Activated CD4-positive, alpha-beta memory T cell treated with anti-CD3 and anti-CD28 coated beads for 36 hours (primary cell): ENCODE measurements at regions not wholly inside any gene's neighbourhood (a gene's known extent, or its start where the extent isn't known, plus 50 kb on each side); places are given as distances from the start of the nearest gene placed in this dataset.

Source experiments
- CTCF ChIA-PET: fragments of 350-600 bp; sonication (Branson Sonifier 250); formaldehyde crosslinking; loops from one replicate; lab custom pipeline; 2021; ENCODE audit warnings: antibody characterized with exemption, inconsistent platforms; lab: Charles Lee
- POLR2A ChIA-PET: fragments of 350-600 bp; sonication (Branson Sonifier 250); formaldehyde crosslinking; loops from one replicate; lab custom pipeline; 2021; ENCODE audit warnings: antibody characterized with exemption; lab: Charles Lee
- DNase-seq: peaks from one replicate; pipeline ENCODE4 v3.0.0-alpha.2; 2020
- H3K27ac Mint-ChIP-seq: one replicate; pipeline ENCODE4 v1.8.0; 2021; ENCODE audit warnings: mixed read lengths
- H3K27me3 Mint-ChIP-seq: one replicate; pipeline ENCODE4 v1.8.0; 2021; ENCODE audit warnings: mixed read lengths
- H3K36me3 Mint-ChIP-seq: one replicate; pipeline ENCODE4 v1.8.0; 2021; ENCODE audit warnings: mixed read lengths
- H3K4me1 Mint-ChIP-seq: one replicate; pipeline ENCODE4 v1.8.0; 2021; ENCODE audit warnings: low read depth, mixed read lengths
- H3K4me3 Mint-ChIP-seq: one replicate; pipeline ENCODE4 v1.8.0; 2021; ENCODE audit warnings: mild to moderate bottlenecking, mixed read lengths
- H3K9me3 Mint-ChIP-seq: one replicate; pipeline ENCODE4 v1.8.0; 2021; ENCODE audit warnings: mixed read lengths
- intact Hi-C: fragments of 100-400 bp; cut with micrococcal nuclease; formaldehyde crosslinking; loops from one replicate; pipeline ENCODE4 v1.15.1; 2023

GRCh38 chr10:28912017-28912783, 234.9 kb downstream of the BAMBI start:
- Mint-ChIP-seq H3K36me3 (no peaks in the 10 kb centered on the region), H3K4me3 (no peak overlapping the region), H3K9me3 (no peaks in the 10 kb centered on the region), H3K4me1 (no peaks in the 10 kb centered on the region), H3K27ac (no peak overlapping the region), H3K27me3 (peaks cover 2% of the 10 kb centered on the region)
- no peak for DNase-seq
- ChIA-PET POLR2A (no interaction called here), CTCF (no interaction called here)
- intact Hi-C loops, result no loop called here

- Mint-ChIP-seq H3K4me3 (no peak overlapping the region), H3K27me3 (peaks cover 3% of the 10 kb centered on the region), H3K4me1 (no peaks in the 10 kb centered on the region), H3K36me3 (no peaks in the 10 kb centered on the region), H3K27ac (no peak overlapping the region), H3K9me3 (no peaks in the 10 kb centered on the region)
- ChIA-PET CTCF (no interaction called here), POLR2A (no interaction called here)
- no peak for DNase-seq
- intact Hi-C loops, result no loop called here
These were observed 236.3 kb downstream of the BAMBI start for GRCh38 chr10:28913436-28914237.

- CTCF ChIA-PET, result no interaction called here
- no peak for DNase-seq
- H3K27ac Mint-ChIP-seq, result no peak overlapping the region
These were observed 237.4 kb downstream of the BAMBI start for GRCh38 chr10:28914701-28915100.

GRCh38 chr10:28915989-28916588, 238.8 kb downstream of the BAMBI start:
- Mint-ChIP-seq H3K9me3 (no peaks in the 10 kb centered on the region), H3K36me3 (no peaks in the 10 kb centered on the region), H3K27ac (no peak overlapping the region), H3K4me1 (no peaks in the 10 kb centered on the region), H3K4me3 (no peak overlapping the region), H3K27me3 (peaks cover 5% of the 10 kb centered on the region)
- POLR2A ChIA-PET, result no interaction called here
- no peak for DNase-seq
- CTCF ChIA-PET, result interaction anchor here (1.7 kb wide), 1 partner anchor 252 kb away, joined by 4 read pairs; no protein-coding TSS in a partner anchor
- intact Hi-C loops, result no loop called here

More at GRCh38 chr10:28914701-28915100, 237.4 kb downstream of the BAMBI start:
- Mint-ChIP-seq H3K9me3 (no peaks in the 10 kb centered on the region), H3K36me3 (no peaks in the 10 kb centered on the region), H3K4me3 (no peak overlapping the region), H3K4me1 (no peaks in the 10 kb centered on the region), H3K27me3 (peaks cover 3% of the 10 kb centered on the region)
- intact Hi-C loops, result no loop called here
- POLR2A ChIA-PET, result no interaction called here

- POLR2A ChIA-PET, result no interaction called here
- H3K27me3 Mint-ChIP-seq, result peaks cover 5% of the 10 kb centered on the region
These were observed 242.8 kb downstream of the BAMBI start for GRCh38 chr10:28920091-28920490.

GRCh38 chr10:28922127-28922526, 244.8 kb downstream of the BAMBI start:
- Mint-ChIP-seq H3K27ac (no peak overlapping the region), H3K36me3 (no peaks in the 10 kb centered on the region), H3K4me3 (no peak overlapping the region), H3K4me1 (no peaks in the 10 kb centered on the region), H3K9me3 (no peaks in the 10 kb centered on the region), H3K27me3 (peaks cover 6% of the 10 kb centered on the region)
- DNase-seq, result no peak
- intact Hi-C loops, result no loop called here
- ChIA-PET CTCF (no interaction called here), POLR2A (no interaction called here)

More at GRCh38 chr10:28920091-28920490, 242.8 kb downstream of the BAMBI start:
- H3K4me1 Mint-ChIP-seq, result no peaks in the 10 kb centered on the region
- CTCF ChIA-PET, result no interaction called here
- no peak overlapping the region for H3K27ac Mint-ChIP-seq
- no peaks in the 10 kb centered on the region for H3K36me3 Mint-ChIP-seq
- H3K9me3 Mint-ChIP-seq, result no peaks in the 10 kb centered on the region
- no peak for DNase-seq
- intact Hi-C loops, result no loop called here
- H3K4me3 Mint-ChIP-seq, result no peak overlapping the region

GRCh38 chr10:28922861-28923260, 245.5 kb downstream of the BAMBI start:
- H3K4me1 Mint-ChIP-seq, result no peaks in the 10 kb centered on the region
- no peak overlapping the region for H3K4me3 Mint-ChIP-seq
- no peaks in the 10 kb centered on the region for H3K36me3 Mint-ChIP-seq
- peaks cover 5% of the 10 kb centered on the region for H3K27me3 Mint-ChIP-seq
- H3K9me3 Mint-ChIP-seq, result no peaks in the 10 kb centered on the region
- H3K27ac Mint-ChIP-seq, result no peak overlapping the region
- POLR2A ChIA-PET, result no interaction called here
- intact Hi-C loops, result no loop called here
- CTCF ChIA-PET, result no interaction called here
- DNase-seq, result no peak

- ChIA-PET POLR2A (no interaction called here), CTCF (no interaction called here)
- no peaks in the 10 kb centered on the region for H3K36me3 Mint-ChIP-seq
- no peak for DNase-seq
- peaks cover 5% of the 10 kb centered on the region for H3K27me3 Mint-ChIP-seq
- intact Hi-C loops, result no loop called here
- no peaks in the 10 kb centered on the region for H3K9me3 Mint-ChIP-seq
- H3K4me1 Mint-ChIP-seq, result no peaks in the 10 kb centered on the region
- H3K4me3 Mint-ChIP-seq, result no peak overlapping the region
- no peak overlapping the region for H3K27ac Mint-ChIP-seq
These were observed 247.4 kb downstream of the BAMBI start for GRCh38 chr10:28924717-28925116.

GRCh38 chr10:28925121-28925663, 247.9 kb downstream of the BAMBI start:
- POLR2A ChIA-PET, result no interaction called here
- no peaks in the 10 kb centered on the region for H3K36me3 Mint-ChIP-seq
- no peaks in the 10 kb centered on the region for H3K4me1 Mint-ChIP-seq
- intact Hi-C loops, result no loop called here
- H3K27ac Mint-ChIP-seq, result no peak overlapping the region
- DNase-seq, result no peak
- no peaks in the 10 kb centered on the region for H3K9me3 Mint-ChIP-seq
- H3K4me3 Mint-ChIP-seq, result no peak overlapping the region
- CTCF ChIA-PET, result no interaction called here
- H3K27me3 Mint-ChIP-seq, result peaks cover 5% of the 10 kb centered on the region

GRCh38 chr10:28926932-28927331, 249.6 kb downstream of the BAMBI start:
- no peaks in the 10 kb centered on the region for H3K9me3 Mint-ChIP-seq
- H3K27ac Mint-ChIP-seq, result no peak overlapping the region
- H3K4me3 Mint-ChIP-seq, result no peak overlapping the region
- no peaks in the 10 kb centered on the region for H3K36me3 Mint-ChIP-seq
- intact Hi-C loops, result no loop called here
- DNase-seq, result no peak
- H3K27me3 Mint-ChIP-seq, result peaks cover 3% of the 10 kb centered on the region
- ChIA-PET CTCF (interaction anchor here (0.9 kb wide), 1 partner anchor 64 kb away, joined by 3 read pairs; no protein-coding TSS in a partner anchor), POLR2A (no interaction called here)
- H3K4me1 Mint-ChIP-seq, result no peaks in the 10 kb centered on the region

- Mint-ChIP-seq H3K4me1 (no peaks in the 10 kb centered on the region), H3K9me3 (peaks cover 2% of the 10 kb centered on the region), H3K4me3 (no peak overlapping the region), H3K27ac (no peak overlapping the region), H3K36me3 (no peaks in the 10 kb centered on the region), H3K27me3 (peaks cover 3% of the 10 kb centered on the region)
- no peak for DNase-seq
- ChIA-PET CTCF (no interaction called here), POLR2A (no interaction called here)
- intact Hi-C loops, result no loop called here
These were observed 251.2 kb downstream of the BAMBI start for GRCh38 chr10:28928484-28928883.

GRCh38 chr10:28929942-28930341, 252.6 kb downstream of the BAMBI start:
- H3K9me3 Mint-ChIP-seq, result peaks cover 5% of the 10 kb centered on the region
- peaks cover 1% of the 10 kb centered on the region for H3K27me3 Mint-ChIP-seq
- POLR2A ChIA-PET, result no interaction called here
- DNase-seq, result no peak
- H3K4me1 Mint-ChIP-seq, result no peaks in the 10 kb centered on the region
- no peak overlapping the region for H3K4me3 Mint-ChIP-seq
- intact Hi-C loops, result no loop called here
- H3K36me3 Mint-ChIP-seq, result no peaks in the 10 kb centered on the region
- no peak overlapping the region for H3K27ac Mint-ChIP-seq
- CTCF ChIA-PET, result no interaction called here
